ENCODE measurements at regions not wholly inside any gene's neighbourhood (a gene's known extent, or its start where the extent isn't known, plus 50 kb on each side); places are given as distances from the start of the nearest gene placed in this dataset.

DNA sequence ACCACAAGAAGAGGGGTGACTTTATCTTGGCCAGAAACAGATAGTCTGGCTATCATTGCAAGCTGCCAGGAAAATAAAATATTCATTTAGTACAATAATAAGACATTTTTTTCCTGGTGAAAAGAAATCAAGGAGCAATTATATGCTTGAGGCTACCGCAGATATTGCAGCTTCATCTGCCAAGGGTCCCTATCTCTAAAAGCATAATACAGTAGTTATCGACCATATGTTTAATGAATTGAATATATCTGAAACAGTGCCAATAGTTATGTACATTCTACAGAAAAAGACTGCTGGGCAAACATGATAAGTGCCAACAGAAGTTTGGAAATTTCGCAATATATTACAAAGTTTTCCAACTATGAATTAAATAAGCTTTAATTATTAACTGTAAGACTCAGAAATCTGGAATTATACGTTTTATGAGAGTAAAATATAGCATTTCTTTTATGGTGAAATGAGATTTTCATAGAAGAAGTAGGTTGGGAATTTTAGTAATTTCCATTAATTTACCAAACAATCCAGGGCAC lies 561.1 kb upstream of the ZP4 start:
- DNase-seq = no peak
- H2BK12ac ChIP-seq (ENCODE audit: insufficient read length, low read depth, low read length) = no peak overlapping the region
- Mint-ChIP-seq H3K27ac (no peak overlapping the region), H3K9me3 (no peaks in the 10 kb centered on the region), H3K27me3 (ENCODE audit: low read depth) (no peaks in the 10 kb centered on the region), H3K4me3 (no peak overlapping the region), H3K36me3 (ENCODE audit: insufficient read depth in 1 of 3, low read depth in 3 of 3) (no peaks in the 10 kb centered on the region), H3K4me1 (no peaks in the 10 kb centered on the region)
- no peaks in the 10 kb centered on the region for H4K20me1 ChIP-seq (ENCODE audit: control insufficient read depth, insufficient read depth, insufficient read length)
- H3T11ph ChIP-seq (ENCODE audit: low read length) = no peak overlapping the region
- H2BK20ac ChIP-seq (ENCODE audit: low read depth, low read length, poor library complexity, severe bottlenecking) = no peak overlapping the region
- H3K79me1 ChIP-seq (ENCODE audit: insufficient read depth, low read depth, low read length, poor library complexity, severe bottlenecking) = no peaks in the 10 kb centered on the region
- H2BK15ac ChIP-seq (ENCODE audit: low read depth, low read length) = no peak overlapping the region
- no peak overlapping the region for H3K4ac ChIP-seq (ENCODE audit: low read depth, low read length)
- H3K4me1 ChIP-seq (ENCODE audit: insufficient read depth, low read length) = no peaks in the 10 kb centered on the region
- no peaks in the 10 kb centered on the region for H3K79me2 ChIP-seq (ENCODE audit: insufficient read depth, low read length)
- H3K14ac ChIP-seq (ENCODE audit: insufficient read depth, low read length) = no peak overlapping the region
- H2BK5ac ChIP-seq (ENCODE audit: insufficient read length, low read length) = no peak overlapping the region
- no peak overlapping the region for H3K56ac ChIP-seq (ENCODE audit: insufficient read length, low read depth, low read length)
- WGBS (ENCODE audit: extremely low coverage, insufficient read length, low lambda C conversion rate) = no CpG with 5 or more reads among the region's 4 CpGs
- no peak overlapping the region for H3K27ac ChIP-seq (ENCODE audit: insufficient read length, low read depth, low read length)
- no peaks in the 10 kb centered on the region for H3K27me3 ChIP-seq (ENCODE audit: insufficient read depth, low read length)
- H3K23ac ChIP-seq (ENCODE audit: insufficient read length, low read depth, low read length) = no peak overlapping the region
- no peak overlapping the region for H3K9ac ChIP-seq (ENCODE audit: extremely low read depth, insufficient read length, low read length)
- no peaks in the 10 kb centered on the region for H3K9me3 ChIP-seq (ENCODE audit: control insufficient read depth, low read depth, low read length)
- H2AK5ac ChIP-seq (ENCODE audit: insufficient read length, low read length) = no peak overlapping the region
- H3K23me2 ChIP-seq (ENCODE audit: insufficient read length, low read depth, low read length, poor library complexity, severe bottlenecking) = no peaks in the 10 kb centered on the region
- H2BK120ac ChIP-seq (ENCODE audit: low read depth, low read length, poor library complexity, severe bottlenecking) = no peak overlapping the region
- H2AFZ ChIP-seq (ENCODE audit: low read length) = no peak overlapping the region
- no peak overlapping the region for H4K5ac ChIP-seq (ENCODE audit: insufficient read length, low read depth, low read length)
- no peak for TF ChIP-seq CTCF (conservative IDR thresholded peaks at IDR 0.05)
- no peak overlapping the region for H3K18ac ChIP-seq (ENCODE audit: insufficient read length, low read depth, low read length)
- H4K91ac ChIP-seq (ENCODE audit: insufficient read length, low read depth, low read length) = no peak overlapping the region
- no peak overlapping the region for H3K4me2 ChIP-seq (ENCODE audit: insufficient read depth, insufficient read length, low read length)
- no peak overlapping the region for H4K8ac ChIP-seq (replicated peaks; ENCODE audit: insufficient read length, low read depth, low read length)
